ENCODE measurements at regions not wholly inside any gene's neighbourhood (a gene's known extent, or its start where the extent isn't known, plus 50 kb on each side); places are given as distances from the start of the nearest gene placed in this dataset.

DNA sequence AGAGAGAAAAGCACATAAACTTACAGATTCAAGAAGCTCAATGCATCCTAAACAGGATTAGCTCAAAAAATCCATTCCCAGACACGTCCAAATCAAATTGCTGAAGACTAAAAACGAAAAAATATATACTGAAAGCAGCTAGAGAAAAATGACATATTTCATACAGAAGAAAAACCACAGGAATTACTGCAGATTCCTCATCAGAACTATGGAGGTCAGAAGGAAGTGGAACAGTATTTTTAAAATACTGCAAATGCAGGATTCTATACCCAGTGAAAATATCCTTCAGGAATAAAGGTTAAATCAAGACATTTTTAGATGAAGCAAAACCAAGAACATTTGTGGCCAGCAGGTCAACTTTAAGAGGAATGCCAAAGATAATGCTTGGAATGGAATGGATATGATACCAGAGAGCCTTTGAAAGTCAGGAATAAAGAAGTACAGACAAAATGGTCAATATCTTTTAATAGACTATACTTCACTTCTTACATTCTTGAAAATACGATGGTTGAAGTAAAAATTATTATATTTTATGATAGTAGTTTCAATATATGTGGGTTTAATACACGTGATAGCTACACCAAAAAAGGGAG, 352.9 kb downstream of the CTTN start:
- no peak for DNase-seq

DNA sequence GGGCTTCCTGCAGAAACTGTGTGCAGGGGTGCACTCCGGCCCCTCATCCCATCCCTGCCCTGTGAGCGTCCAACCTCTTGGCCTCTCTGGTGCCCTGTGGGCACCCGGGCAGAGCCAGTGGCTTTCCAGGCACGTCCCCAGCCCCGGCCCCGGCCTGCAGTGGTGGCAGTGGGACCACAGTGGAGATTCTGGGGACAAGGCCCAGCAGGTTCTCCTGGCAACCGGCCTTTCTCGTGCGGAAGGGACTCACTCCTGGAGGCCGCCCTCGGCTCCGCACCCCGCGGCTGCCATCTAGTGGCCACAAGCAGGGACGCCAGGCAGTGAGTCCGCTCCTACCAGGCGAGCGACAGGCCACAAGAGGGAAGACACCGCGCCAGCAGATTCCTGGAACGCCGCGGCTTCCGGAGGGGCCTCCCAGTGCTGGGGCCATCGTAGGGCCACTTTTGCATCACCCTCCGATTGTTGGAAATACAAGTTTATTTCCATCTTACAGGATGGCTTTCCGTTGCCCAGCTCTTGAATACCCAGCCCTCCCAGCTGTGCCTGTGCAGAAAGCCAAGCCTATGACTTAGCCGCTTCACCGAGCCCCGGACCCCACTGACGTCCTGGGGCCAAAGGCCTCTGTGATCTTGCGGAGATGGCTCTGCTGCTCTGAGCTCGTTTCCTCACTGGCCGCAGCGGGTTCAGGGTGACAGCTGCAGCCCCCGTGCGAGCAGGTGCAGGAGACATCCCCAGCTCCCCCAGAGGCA, 357.3 kb downstream of the CTTN start:
- peak; percentile 30 for DNase-seq

DNA sequence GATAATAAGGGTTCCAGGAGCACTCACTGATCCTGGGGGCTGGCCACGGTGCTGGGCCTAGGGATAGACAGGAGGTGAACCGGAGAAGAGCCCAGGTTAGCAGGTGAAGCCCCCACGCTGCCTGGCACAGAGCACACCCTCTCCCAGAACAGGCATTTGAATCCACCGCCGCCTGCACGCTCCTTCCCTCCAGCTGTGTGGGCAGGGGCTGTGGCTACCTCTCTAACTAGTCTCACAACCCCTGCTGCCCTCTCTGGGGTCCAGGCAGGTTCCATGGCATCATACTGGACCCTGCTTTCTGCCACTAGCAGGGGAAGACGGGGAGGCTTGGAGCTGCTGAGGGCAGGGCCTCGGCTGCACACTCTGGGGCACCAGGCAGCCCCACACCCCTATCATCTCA, 358.0 kb downstream of the CTTN start:
- no peak for DNase-seq

DNA sequence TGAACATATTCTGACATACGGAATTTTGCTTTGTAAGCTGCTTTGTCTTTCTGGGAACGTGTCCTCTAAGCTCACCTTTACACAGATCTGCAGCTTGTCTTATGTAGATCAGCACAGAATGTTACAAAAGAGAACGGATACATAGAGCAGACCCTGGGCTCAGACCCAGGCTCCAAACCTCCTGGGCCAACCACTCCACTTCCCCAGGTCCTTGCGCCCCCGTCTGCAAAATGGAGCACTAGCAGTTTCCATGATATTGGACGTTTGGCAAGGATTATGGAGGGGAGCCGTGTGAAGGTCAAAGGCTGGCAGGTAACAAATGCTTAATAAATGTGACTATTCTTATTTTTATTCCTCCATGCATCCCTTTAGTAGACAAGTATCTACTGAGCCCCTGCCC, 358.4 kb downstream of the CTTN start:
- no peak for DNase-seq

DNA sequence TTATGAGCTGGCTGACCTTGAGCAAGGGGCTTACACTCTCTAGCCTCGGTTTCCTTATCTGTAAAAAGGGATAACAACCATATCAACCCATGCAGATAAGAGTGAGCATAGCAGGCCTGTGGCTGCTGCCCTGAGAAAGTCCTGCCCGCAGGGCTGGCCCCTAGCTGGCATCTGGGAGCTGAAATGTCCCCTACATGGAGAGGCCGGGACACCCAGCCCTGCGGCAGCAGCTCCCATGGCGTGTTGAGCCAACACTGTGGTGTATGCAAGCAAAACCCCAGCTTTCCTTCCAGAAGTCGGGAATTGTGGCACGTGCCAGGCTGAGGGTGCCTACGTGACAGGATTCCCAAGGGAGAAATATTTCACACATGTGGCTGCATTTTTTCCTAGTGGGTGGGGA, 358.9 kb downstream of the CTTN start:
- DNase-seq, result no peak

DNA sequence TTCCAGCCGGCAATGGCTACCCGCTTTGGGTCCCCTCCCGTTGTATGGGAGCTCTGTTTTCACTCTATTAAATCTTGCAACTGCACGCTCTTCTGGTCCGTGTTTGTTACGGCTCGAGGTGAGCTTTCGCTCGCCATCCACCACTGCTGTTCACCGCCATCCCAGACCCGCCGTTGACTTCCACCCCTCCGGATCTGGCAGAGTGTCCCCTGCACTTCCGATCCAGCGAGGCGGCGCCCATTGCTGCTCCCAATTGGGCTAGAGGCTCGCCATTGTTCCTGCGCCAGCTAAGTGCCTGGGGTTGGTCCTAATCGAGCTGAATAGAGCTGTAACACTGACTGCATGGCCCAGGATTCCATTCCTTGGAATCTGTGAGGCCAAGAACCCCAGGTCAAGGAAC, 359.9 kb downstream of the CTTN start:
- DNase-seq, result no peak

DNA sequence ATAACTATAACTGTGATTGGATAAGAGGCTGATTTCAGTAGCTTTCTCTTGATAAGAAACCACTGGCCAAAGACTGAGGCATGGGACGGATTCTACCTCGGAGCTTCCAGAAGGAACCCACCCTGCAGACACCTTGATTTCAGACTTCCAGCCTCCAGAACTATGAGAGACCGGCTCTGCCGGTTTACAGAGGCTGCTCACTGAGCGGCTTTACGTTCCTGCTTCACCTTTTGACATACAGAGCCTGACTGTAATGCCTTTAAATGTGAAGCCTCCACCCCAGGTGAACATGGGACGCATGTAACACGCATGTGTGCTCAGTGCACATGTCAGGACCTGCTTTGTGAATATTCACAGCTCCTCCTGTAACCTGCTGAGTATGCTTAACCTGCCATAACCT, 361.5 kb downstream of the CTTN start:
- DNase-seq, result no peak

DNA sequence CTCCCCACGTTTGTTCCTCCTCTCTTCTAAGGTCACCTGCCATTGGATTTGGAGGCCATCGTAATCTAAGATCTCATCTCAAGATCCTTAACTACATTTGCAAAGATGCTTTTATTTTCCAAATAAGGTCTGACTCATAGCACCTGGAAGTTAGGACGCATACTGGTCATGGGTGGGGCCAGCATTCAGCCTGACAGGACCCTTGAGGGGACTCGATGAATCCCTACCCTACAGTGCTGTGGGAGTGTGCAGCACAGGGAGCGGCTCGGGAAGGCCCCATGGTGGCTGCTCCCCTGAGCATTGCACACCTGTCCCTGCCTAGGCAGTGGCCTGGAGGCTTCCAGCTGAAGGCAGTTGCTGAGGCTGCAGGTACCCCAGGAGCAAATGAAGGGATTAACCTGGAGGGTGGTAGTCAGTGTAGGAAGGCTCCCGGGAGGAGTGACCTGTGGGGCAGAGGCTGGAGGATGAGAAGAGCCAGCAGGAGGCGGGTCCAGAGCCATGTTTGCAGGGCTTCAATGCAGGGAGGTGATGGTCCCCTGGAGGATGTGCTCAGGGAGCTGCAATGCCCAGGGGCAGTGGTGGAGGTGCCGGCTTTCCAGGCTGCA, 362.2 kb downstream of the CTTN start:
- DNase-seq, result no peak

DNA sequence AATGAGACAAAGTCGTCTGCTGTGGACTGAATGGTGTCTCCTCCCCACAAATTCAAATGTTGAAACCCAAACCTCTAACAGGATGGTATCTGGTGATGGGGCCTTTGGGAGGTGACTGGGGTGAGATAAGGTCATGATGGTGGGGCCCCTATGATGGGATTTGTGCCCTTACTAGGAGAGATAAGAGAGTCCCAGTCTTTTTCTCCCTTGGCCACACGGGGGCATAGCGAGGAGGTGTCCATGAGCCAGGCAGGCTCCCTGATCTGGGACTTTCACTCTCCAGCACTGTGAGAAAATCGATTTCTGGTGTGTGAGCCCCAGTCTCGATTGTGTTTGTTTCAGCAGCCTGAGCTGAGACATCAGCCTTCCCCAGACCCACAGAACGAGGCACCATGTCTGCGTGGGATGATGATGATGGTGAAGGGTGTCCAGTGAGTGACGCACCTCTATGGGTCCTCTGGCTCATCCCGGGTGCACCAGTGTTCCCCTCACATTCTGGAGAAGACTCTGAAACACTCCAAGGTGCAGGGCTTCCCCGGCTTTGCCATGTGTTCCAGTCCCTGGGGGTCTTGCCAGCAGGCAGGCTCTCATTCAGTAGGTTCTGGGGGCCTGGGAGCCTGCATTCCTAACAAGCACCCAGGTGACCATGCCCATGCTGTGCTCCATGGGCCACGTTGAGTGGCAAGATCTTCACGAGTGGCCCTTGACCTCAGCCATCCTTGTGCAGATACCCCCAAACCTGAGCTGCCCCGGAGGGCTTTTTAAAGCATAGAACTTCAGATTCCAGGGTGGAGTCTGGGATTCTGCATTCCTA, 363.0 kb downstream of the CTTN start:
- no peak for DNase-seq

DNA sequence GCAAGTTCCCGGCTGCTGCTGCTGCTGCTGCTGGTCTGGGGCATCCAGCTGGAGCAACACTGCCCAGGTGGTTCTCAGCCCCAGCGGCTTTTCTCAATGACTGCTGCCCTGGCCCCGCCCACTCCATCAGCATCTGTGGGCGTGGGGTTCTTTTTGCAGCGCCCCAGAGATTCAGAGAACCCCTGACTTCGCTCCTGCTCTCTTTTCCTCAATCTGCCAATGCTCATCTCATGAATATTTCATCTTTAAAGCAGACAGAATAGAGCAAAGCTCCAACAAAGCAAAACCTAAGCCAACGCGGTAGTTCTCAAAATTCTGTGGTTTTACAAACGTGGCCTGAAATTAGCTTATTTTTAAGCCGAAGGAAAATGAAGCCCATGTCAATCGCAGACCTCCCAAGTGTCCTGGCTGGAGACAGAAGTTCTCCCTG, 363.6 kb downstream of the CTTN start:
- DNase-seq, result no peak

DNA sequence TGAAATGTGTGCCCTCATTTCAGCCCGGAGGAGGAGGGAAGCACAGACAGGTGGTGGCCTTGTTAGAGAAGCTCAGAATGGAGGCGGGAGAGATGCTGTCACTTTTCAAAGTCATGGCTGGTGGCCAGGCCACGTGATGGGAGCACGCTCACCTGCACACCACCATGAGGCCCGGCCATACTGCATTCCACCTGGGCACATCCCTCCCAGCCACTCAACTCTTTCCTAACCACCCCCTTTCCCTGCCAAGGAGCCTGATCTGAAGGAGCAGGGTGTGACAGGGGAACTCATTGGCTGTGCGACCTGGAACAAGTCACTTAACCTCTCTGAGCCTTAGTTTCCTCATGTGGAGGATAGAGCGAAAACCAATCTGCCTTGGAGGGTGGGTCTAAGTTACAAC, 364.5 kb downstream of the CTTN start:
- DNase-seq, result no peak

DNA sequence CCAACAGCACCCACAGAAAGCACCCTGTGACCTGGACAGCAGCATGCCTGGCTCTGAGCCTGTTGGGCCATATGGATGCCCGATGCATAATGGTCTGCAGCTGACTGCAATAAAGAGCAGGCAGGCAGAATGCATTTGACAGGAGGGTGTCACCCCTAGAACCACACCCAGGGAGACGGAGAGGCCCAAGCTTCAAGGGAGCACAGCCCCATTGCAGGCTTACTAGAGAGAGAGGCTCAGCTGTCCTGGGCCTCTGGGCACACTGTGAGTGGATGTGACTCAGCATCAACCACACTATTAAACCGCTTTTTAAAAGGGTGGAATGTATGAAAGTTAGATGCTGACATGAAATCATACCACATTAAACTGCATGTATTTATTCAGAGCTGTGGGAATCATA, 365.3 kb downstream of the CTTN start:
- no peak for DNase-seq

DNA sequence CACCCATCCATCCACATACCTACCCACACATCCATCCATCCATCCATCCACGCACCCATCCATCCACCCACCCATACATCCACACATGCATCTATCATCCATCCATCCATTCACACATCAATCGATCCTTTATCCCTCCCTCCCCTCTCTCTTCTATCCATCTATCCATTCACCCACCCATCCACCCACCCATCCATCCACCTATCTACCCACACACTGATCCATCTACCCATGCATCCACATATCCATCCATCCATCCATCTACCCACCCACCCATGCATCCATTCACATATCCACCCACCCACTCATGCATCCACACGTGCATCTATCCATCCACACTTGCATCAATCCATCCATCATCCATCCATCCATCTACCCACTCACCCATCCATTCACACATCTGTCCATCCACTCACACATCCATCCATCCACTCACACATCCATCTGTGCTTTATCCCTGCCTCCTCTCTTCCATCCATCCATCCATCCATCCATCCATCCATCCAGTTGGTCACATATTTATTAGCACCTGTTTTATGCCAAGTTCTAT, 366.1 kb downstream of the CTTN start:
- no peak for DNase-seq

DNA sequence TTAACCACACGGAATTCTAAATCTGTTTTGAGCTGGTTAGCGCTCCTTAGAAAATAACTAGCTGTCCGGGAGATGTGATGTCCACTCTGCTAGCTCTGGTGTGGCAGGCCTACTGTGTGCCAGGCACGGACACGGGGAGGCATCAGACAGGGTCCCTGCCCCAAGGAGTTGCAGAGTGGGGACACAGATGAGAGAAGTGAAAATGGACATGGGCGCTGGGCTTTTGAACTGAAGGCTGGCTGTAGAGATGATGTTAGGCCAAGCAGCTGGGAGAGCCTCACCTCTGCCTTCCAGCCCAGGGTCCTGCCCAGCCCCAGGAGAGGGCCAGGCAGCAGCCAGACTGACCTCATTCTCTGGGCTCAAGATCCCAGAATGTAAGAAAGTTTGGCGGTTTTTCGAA, 368.6 kb downstream of the CTTN start:
- no peak for DNase-seq

DNA sequence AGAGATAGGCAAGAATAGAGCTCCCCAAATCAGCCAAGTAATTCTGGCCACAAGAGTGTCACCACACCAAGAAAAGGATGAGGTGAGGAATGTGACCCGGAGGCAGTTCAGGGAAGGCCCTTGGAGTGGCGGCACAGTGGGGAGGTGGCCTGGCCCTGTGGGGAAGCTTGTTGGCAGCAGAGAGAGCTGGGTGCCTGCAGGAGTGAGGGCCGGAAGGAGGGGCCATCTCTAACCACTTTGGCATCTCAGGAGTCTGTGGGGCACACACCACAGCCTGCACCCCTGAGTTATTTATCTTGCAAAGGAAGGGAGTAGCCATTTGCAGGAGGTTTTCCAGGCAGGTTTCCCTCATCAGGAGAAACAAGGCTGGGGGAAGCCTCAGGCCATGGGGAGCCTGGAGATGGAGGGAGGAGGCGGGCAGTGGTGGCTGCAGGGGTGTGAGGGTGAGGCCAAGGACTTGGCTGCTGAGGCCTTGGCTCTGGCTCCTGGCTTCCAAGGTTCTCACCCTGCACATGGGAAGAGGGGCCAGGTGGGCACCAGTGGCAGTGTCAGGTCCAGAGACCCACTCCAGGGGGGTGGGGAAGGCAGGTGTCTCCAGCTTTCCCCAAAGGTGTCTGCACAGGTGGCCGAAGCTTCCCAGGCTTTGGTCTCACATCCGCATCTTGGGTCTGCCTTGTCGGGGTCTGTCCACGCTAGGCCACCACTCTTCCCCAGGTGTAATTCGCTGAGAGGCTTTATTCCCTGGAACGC, 370.2 kb downstream of the CTTN start:
- no peak for DNase-seq

DNA sequence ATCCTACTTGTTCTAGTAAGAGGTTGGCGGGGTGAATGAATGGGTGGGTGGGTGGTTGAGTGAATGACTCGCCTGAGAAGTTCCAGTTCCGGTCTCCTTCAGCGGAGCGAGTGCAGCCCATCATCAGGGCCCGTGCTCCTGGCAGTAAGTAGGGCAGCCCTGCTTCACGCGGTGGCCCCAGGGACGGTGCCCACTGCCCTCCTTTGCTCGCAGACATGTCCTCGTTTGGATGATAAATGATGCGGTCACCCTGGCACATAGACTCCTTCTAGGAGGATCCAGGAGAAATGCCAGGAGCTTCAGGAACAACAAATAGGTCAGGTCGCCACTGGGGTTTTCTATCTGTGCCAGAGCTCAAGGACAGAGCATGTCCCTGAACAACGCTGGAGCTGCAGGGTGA, 370.8 kb downstream of the CTTN start:
- no peak for DNase-seq

DNA sequence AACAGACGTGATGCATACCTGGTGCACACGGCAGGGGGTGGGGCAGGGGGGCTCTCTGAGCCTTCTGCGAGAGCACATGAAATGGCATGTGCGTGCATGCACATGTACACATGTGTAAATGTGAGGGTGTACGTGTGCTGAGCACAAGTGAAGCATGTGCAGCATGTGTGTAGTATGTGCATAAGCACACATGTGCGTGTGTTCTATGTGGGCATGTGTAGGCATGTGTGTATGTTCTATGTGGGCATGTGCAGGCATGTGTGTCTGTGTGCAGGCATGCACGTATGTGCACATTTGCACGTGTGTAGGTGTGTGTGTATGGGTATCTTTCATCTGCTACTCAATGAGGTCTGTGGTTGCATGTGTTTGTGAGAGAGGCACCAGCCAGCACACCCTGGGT, 371.2 kb downstream of the CTTN start:
- no peak for DNase-seq

DNA sequence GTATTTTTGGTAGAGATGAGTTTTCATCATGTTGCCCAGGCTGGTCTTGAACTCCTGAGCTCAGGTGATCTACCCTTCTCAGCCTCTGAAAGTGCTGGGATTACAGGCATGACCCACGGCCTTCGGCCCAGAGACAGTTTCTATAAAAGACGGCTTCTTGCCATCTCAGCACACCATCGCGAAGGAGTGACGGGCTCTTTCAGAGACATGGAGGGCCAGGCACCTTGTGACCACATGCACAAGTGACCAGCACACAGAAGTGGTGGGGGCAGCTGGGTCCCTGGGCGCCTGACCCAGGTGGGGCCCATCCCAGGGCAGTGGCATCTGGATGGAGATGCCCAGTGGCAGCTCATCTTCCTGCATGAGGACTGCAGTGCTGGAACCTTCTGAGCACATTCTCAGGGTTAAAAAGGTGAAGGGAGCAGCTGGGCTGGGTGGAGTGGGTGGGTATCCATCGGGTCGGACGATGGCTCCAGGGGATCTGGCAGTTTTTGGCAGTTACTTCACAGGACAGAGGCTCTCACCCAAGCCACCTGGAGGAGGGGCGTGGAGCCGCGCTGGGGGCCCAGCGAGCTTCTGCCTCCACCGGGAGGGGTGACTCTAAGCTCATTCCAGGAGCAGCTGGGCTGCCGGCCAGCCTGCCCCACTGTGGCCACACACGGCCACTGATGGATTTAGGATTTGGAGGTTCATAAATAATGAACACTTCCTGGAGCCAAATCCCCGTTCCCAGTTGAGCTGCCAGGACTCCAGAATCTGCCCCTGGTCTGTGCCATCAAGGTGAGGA, 373.0 kb downstream of the CTTN start:
- no peak for DNase-seq

DNA sequence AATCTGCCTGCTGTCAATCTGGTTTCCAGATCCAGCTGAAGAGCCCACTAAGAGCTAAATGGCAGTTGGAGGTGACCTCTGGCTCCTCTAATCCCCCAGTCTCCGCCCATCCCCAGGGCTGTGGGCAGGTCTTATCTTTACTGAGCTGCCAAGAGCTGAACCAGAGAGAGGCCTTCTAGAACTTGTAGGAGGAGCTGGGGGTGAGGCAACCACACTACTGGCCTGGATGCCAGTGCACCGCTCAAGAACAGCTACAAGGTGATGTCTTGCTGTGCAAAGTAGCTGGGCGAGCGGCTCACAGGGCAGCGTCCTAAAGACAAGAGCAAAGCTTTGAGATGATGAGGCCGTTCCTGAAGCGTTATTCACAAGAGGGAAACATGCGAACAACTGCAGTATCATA, 374.6 kb downstream of the CTTN start:
- no peak for DNase-seq

DNA sequence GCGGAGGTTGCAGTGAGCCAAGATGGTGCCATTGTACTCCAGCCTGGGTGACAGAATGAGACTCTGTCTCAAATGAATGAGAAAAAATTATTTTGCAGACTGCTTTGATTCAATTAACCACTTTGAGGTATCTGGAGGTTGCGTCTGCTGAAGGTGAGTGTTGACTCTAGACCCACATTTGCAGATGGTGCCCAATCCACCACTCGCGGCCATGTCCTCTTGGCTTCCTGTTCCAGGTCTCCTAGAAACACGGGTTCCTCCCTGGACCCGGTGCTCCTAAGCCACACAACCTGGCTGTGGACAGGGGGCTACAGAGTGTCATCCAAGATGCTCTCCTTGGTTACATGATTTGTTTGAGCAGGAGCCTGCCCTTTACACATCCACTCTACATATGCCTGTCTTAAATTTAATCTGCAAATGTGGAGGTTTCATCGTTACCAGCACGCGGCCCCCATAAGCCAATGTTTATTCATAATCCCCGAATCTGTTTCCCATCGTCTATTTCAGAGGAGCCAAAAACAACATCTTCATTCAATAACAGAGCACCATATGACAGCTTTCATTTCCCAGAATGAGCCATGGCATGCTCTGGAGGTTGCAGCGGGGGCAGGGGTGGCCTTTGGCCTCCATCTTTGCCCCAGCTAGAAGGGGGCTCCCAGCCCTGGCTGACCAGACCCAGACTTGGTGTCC, 377.2 kb downstream of the CTTN start:
- no peak for DNase-seq

DNA sequence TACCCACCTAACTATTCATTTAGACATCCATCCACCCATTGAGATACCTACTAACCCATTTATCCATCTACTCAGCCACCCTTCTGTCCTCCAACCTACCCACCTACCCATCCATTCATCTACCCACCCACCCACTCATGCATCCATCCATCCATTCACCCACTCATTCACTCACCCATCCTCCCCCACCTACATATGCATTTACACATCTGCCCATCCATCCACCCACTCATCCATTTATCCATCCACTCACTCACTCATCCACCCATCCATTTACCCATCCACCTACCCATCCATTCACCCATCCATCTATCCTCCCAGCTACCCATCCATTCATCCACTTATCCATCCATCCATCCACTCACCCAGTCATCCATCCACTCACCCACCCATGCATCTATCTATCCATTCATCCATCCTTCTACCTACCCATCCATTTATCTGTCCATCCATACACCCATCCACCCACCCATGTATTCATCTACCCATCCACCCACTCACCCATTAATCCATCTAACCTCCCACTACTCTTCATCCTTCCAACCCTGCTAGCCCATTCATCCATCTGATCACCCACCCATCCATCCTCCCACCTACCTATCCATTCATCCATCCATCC, 378.7 kb downstream of the CTTN start:
- no peak for DNase-seq
